ENCODE measurements at regions not wholly inside any gene's neighbourhood (a gene's known extent, or its start where the extent isn't known, plus 50 kb on each side); places are given as distances from the start of the nearest gene placed in this dataset.

DNA sequence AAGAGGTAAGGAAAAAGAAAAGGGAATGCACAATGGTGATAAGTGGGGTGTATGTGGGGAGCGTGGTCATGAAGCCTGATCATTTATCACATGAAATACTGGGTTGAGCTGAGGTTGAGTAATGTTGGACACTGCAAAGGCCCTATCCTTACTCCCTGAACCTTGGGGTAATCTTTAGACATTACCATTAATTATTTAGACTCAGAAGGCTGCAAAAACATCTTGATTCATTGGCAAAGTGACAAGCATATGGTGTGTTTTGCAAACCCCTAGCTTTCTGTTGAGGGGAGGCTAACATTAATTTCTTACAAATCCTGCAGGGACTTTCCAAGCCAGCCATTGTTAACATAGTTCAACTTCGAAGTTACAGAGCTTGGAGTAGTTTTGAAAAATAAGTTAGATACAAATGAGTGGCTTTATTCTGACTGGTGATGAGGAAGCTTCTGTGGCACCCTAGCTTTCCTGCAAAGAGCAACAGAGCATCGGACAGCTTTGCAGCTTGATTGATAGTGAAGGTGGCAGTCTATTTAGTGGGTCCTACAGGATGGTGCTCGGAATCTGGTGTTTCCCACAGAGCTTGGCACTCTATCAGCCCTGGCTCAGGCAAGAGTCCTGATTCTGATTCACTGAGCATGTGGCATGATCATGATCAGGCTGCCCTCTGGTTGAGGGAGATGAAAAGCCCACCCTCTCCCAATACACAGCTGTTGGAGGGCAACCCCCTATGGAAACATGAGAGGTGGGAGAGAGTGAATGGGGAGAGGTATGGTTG lies 153.7 kb upstream of the NPVF start:
- no peak overlapping the region for H3K4me3 ChIP-seq (ENCODE audit: control extremely low read depth in 1 of 5, extremely low read depth in 1 of 5, insufficient read depth in 1 of 5, low read depth in 2 of 5, low read length in 4 of 5)
- no peak overlapping the region for H3K27ac Mint-ChIP-seq
- no peaks in the 10 kb centered on the region for H4K20me1 ChIP-seq (ENCODE audit: control insufficient read depth, insufficient read depth, low read length, poor library complexity, severe bottlenecking)
- ChIA-PET POLR2A (no interaction called here), CTCF (interaction anchor here (0.6 kb wide), 1 partner anchor 10 kb away, joined by 3 read pairs; no protein-coding TSS in a partner anchor)
- H3K9me3 Mint-ChIP-seq (ENCODE audit: insufficient read depth) = peaks cover 2% of the 10 kb centered on the region
- H3K36me3 ChIP-seq (replicated peaks in 1 of 2; ENCODE audit: control extremely low read depth in 1 of 2, control insufficient read depth in 1 of 2, extremely low read depth in 1 of 2, insufficient read depth in 2 of 2, low read length in 1 of 2) = no peaks in the 10 kb centered on the region
- H3K79me2 ChIP-seq (ENCODE audit: control insufficient read depth, insufficient read depth, low read length) = no peaks in the 10 kb centered on the region
- H3K4me3 Mint-ChIP-seq = no peak overlapping the region
- no peak overlapping the region for H3K9ac ChIP-seq (ENCODE audit: low read length)
- no peaks in the 10 kb centered on the region for H3K4me1 ChIP-seq (ENCODE audit: control insufficient read depth in 2 of 2, insufficient read depth in 2 of 2, low read length in 2 of 2)
- ATAC-seq (ENCODE audit: low read depth) = no peak
- peaks cover 0 to 13% (median 7%) of the 10 kb centered on the region in 4 experiments for H3K27me3 ChIP-seq (replicated peaks in 1 of 4; ENCODE audit: control extremely low read depth in 1 of 4, control insufficient read depth in 3 of 4, insufficient read depth in 4 of 4, low read length in 3 of 4)
- no peak for TF ChIP-seq EZH2 (IDR thresholded peaks at IDR 0.05; ENCODE audit: borderline replicate concordance, insufficient read depth, low read depth, low read length, poor library complexity, severe bottlenecking)
- TF ChIP-seq, protein P1, sequence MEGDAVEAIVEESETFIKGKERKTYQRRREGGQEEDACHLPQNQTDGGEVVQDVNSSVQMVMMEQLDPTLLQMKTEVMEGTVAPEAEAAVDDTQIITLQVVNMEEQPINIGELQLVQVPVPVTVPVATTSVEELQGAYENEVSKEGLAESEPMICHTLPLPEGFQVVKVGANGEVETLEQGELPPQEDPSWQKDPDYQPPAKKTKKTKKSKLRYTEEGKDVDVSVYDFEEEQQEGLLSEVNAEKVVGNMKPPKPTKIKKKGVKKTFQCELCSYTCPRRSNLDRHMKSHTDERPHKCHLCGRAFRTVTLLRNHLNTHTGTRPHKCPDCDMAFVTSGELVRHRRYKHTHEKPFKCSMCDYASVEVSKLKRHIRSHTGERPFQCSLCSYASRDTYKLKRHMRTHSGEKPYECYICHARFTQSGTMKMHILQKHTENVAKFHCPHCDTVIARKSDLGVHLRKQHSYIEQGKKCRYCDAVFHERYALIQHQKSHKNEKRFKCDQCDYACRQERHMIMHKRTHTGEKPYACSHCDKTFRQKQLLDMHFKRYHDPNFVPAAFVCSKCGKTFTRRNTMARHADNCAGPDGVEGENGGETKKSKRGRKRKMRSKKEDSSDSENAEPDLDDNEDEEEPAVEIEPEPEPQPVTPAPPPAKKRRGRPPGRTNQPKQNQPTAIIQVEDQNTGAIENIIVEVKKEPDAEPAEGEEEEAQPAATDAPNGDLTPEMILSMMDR (IDR thresholded peaks at IDR 0.05) = no peak
- H3K4me1 Mint-ChIP-seq = no peaks in the 10 kb centered on the region
- peaks cover 43% of the 10 kb centered on the region for H3K27me3 Mint-ChIP-seq
- 100% methylated on average over 1 of the region's 4 CpGs for WGBS (ENCODE audit: insufficient coverage)
- H3K27ac ChIP-seq (ENCODE audit: low read length in 2 of 2) = no peak overlapping the region
- intact Hi-C loops (cut with micrococcal nuclease) = no loop called here
- no peak overlapping the region for H3K4me2 ChIP-seq (replicated peaks; ENCODE audit: low read depth, low read length, poor library complexity, severe bottlenecking)
- no peaks in the 10 kb centered on the region for H3K9me3 ChIP-seq (ENCODE audit: control extremely low read depth in 1 of 3, control insufficient read depth in 2 of 3, insufficient read depth in 1 of 3, low read length in 2 of 3)
- no peak for DNase-seq
- H2AFZ ChIP-seq (ENCODE audit: insufficient read depth, low read depth, low read length, poor library complexity, severe bottlenecking) = no peak overlapping the region

DNA sequence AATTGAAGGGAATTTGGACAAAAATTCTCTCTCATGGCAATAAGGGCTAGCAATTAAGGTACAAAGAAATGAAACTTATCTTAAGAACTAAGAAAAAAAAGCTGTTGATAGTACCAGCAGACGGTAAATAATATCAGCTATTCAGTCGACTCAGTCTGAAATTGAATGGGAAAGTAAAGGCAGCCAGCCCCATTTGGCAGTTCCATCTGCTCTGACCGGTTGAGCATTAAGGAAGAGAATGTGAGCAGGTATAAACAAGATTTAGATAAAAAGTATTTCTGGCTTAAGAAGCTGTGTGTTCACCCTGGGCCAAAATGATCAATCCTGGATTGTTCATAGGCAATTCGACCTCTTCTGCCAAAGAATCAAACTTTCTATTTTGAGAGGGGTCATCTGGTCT lies 154.6 kb upstream of the NPVF start:
- DNase-seq (no peak), ATAC-seq (ENCODE audit: low read depth) (no peak)
- H3K79me2 ChIP-seq (ENCODE audit: control insufficient read depth, insufficient read depth, low read length) = no peaks in the 10 kb centered on the region
- no peaks in the 10 kb centered on the region for H3K4me1 Mint-ChIP-seq
- no peaks in the 10 kb centered on the region for H3K4me1 ChIP-seq (ENCODE audit: control insufficient read depth in 2 of 2, insufficient read depth in 2 of 2, low read length in 2 of 2)
- TF ChIP-seq EZH2 (IDR thresholded peaks at IDR 0.05; ENCODE audit: borderline replicate concordance, insufficient read depth, low read depth, low read length, poor library complexity, severe bottlenecking) = no peak
- TF ChIP-seq, protein P1 (IDR thresholded peaks at IDR 0.05) = no peak
- CTCF ChIA-PET = no interaction called here
- peaks cover 0 to 9% (median 6%) of the 10 kb centered on the region in 4 experiments for H3K27me3 ChIP-seq (replicated peaks in 1 of 4; ENCODE audit: control extremely low read depth in 1 of 4, control insufficient read depth in 3 of 4, insufficient read depth in 4 of 4, low read length in 3 of 4)
- no peak overlapping the region for H3K9ac ChIP-seq (ENCODE audit: low read length)
- no peaks in the 10 kb centered on the region for H3K9me3 ChIP-seq (ENCODE audit: control extremely low read depth in 1 of 3, control insufficient read depth in 2 of 3, insufficient read depth in 1 of 3, low read length in 2 of 3)
- H3K27ac Mint-ChIP-seq = no peak overlapping the region
- no peak overlapping the region for H3K4me3 ChIP-seq (ENCODE audit: control extremely low read depth in 1 of 5, extremely low read depth in 1 of 5, insufficient read depth in 1 of 5, low read depth in 2 of 5, low read length in 4 of 5)
- no peaks in the 10 kb centered on the region for H3K36me3 ChIP-seq (replicated peaks in 1 of 2; ENCODE audit: control extremely low read depth in 1 of 2, control insufficient read depth in 1 of 2, extremely low read depth in 1 of 2, insufficient read depth in 2 of 2, low read length in 1 of 2)
- no peak overlapping the region for H3K4me3 Mint-ChIP-seq
- 89% methylated on average over 3 of the region's 4 CpGs for WGBS (ENCODE audit: insufficient coverage)
- H3K27me3 Mint-ChIP-seq = peaks cover 40% of the 10 kb centered on the region
- POLR2A ChIA-PET = no interaction called here
- H3K4me2 ChIP-seq (replicated peaks; ENCODE audit: low read depth, low read length, poor library complexity, severe bottlenecking) = no peak overlapping the region
- intact Hi-C loops (cut with micrococcal nuclease) = no loop called here
- H2AFZ ChIP-seq (ENCODE audit: insufficient read depth, low read depth, low read length, poor library complexity, severe bottlenecking) = no peak overlapping the region
- peaks cover 2% of the 10 kb centered on the region for H3K9me3 Mint-ChIP-seq (ENCODE audit: insufficient read depth)
- H3K27ac ChIP-seq (ENCODE audit: low read length in 2 of 2) = no peak overlapping the region
- no peaks in the 10 kb centered on the region for H4K20me1 ChIP-seq (ENCODE audit: control insufficient read depth, insufficient read depth, low read length, poor library complexity, severe bottlenecking)
